ENCODE measurements at regions not wholly inside any gene's neighbourhood (a gene's known extent, or its start where the extent isn't known, plus 50 kb on each side); places are given as distances from the start of the nearest gene placed in this dataset.

- TF ChIP-seq TAF7 (optimal IDR thresholded peaks at IDR 0.05; ENCODE audit: borderline replicate concordance, low read depth, low read length) (no peak), HDAC6 (IDR thresholded peaks at IDR 0.05; ENCODE audit: low read depth, low read length) (no peak), EGR1 (IDR thresholded peaks at IDR 0.05; ENCODE audit: borderline replicate concordance, low read depth, low read length) (no peak)
Observed at GRCh38 chr9:88076286-88077070, 61.8 kb downstream of the SPATA31C2 start (continued).
